ENCODE measurements at regions not wholly inside any gene's neighbourhood (a gene's known extent, or its start where the extent isn't known, plus 50 kb on each side); places are given as distances from the start of the nearest gene placed in this dataset.

DNA sequence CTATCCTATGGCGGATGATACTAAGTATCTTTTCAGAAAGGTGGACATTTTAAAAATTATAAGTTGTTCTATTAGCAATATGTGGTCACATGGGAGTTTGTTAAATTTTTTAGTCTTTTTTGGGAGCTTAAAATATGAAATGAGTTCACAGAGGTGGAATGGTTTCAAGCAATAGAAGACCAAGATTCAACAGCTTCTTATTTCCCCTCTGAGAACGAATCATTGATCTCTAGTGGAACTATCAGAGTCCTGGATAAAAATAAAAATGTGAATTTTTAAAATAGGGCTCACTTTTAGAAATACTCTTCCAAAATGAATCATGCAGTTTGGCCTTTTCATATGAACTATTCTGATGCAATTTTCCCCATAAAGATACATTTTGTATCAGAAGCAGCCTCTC lies 467.7 kb upstream of the KLF6 start:
- no peaks in the 10 kb centered on the region for H3K4me1 ChIP-seq
- no peaks in the 10 kb centered on the region for H3K9me3 ChIP-seq
- 94% methylated on average over 2 of the region's 2 CpGs for WGBS
- TF ChIP-seq POLR2A (IDR thresholded peaks at IDR 0.05), result no peak
- TF ChIP-seq EP300 (IDR thresholded peaks at IDR 0.05), result no peak
- no peak for TF ChIP-seq POLR2AphosphoS5 (IDR thresholded peaks at IDR 0.05)
- TF ChIP-seq, protein P1, sequence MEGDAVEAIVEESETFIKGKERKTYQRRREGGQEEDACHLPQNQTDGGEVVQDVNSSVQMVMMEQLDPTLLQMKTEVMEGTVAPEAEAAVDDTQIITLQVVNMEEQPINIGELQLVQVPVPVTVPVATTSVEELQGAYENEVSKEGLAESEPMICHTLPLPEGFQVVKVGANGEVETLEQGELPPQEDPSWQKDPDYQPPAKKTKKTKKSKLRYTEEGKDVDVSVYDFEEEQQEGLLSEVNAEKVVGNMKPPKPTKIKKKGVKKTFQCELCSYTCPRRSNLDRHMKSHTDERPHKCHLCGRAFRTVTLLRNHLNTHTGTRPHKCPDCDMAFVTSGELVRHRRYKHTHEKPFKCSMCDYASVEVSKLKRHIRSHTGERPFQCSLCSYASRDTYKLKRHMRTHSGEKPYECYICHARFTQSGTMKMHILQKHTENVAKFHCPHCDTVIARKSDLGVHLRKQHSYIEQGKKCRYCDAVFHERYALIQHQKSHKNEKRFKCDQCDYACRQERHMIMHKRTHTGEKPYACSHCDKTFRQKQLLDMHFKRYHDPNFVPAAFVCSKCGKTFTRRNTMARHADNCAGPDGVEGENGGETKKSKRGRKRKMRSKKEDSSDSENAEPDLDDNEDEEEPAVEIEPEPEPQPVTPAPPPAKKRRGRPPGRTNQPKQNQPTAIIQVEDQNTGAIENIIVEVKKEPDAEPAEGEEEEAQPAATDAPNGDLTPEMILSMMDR (IDR thresholded peaks at IDR 0.05), result no peak
- no peak for DNase-seq (ENCODE audit: low spot score in 2 of 2)
- H3K27ac ChIP-seq, result no peak overlapping the region
- no peaks in the 10 kb centered on the region for H3K36me3 ChIP-seq
- no peaks in the 10 kb centered on the region for H3K27me3 ChIP-seq
- no peak overlapping the region for H3K4me3 ChIP-seq

DNA sequence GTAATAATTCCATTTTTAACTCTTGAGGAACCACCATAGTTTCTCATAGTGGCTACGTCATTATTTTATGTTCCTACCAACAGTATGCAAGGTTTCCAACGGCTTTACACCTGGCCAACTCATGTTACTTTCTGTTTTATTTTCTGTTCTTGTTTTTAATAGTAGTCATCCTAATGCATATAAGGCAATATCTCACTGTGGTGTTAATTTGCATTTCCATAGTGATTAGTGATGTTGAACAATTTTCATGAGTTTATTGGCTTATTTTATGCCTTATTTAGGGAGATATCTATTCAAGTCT lies 465.5 kb upstream of the KLF6 start:
- H3K4me3 ChIP-seq, result no peak overlapping the region
- H3K9me3 ChIP-seq, result no peaks in the 10 kb centered on the region
- no peak for DNase-seq (ENCODE audit: low spot score in 2 of 2)
- WGBS, result 90% methylated on average over 2 of the region's 2 CpGs
- H3K27ac ChIP-seq, result no peak overlapping the region
- no peaks in the 10 kb centered on the region for H3K36me3 ChIP-seq
- no peaks in the 10 kb centered on the region for H3K4me1 ChIP-seq
- H3K27me3 ChIP-seq, result no peaks in the 10 kb centered on the region
- no peak for TF ChIP-seq EP300 (IDR thresholded peaks at IDR 0.05)
- TF ChIP-seq POLR2AphosphoS5 (IDR thresholded peaks at IDR 0.05), result no peak
- TF ChIP-seq, protein P1 (IDR thresholded peaks at IDR 0.05), result no peak
- TF ChIP-seq POLR2A (IDR thresholded peaks at IDR 0.05), result no peak

DNA sequence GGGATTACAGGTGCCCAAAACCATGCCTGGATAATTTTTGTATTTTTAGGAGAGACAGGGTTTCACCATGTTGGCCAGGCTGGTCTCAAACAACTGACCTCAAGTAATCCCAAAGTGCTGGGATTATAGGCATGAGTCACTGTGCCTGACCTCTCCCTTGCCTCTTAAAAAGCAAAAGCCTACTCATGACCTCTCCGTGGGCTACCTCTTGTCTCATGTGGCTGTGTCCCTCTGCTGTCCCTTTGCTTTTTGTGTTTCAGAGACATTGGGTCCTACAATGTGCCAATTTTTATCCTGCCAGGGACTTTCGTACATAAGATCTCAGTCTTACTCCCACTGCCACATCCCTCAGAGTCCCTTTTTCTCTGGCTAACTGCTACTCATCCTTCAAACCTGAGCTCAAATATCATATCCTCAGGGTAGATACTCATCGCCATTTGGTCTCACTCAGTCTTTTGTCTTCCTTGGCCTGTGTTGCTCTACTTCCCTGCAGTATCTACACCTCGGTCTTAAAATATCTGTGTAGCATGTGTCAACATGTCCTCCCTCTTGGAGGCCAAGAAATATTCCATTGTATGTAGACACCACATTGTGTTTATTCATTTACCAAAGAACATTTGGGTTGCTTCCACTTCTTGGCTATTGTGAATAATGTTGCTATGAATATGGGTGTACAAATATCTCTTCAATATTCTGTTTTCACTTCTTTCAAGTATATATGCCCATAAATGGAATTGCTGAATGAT lies 465.0 kb upstream of the KLF6 start:
- Histone ChIP-seq H3K9me3 (no peaks in the 10 kb centered on the region), H3K4me1 (no peaks in the 10 kb centered on the region), H3K4me3 (no peak overlapping the region), H3K36me3 (no peaks in the 10 kb centered on the region), H3K27me3 (no peaks in the 10 kb centered on the region), H3K27ac (no peak overlapping the region)
- WGBS, result 74% methylated on average over 4 of the region's 4 CpGs
- no peak for TF ChIP-seq EP300 (IDR thresholded peaks at IDR 0.05)
- no peak for TF ChIP-seq POLR2AphosphoS5 (IDR thresholded peaks at IDR 0.05)
- TF ChIP-seq POLR2A (IDR thresholded peaks at IDR 0.05), result no peak
- TF ChIP-seq, protein P1 (IDR thresholded peaks at IDR 0.05), result no peak
- DNase-seq (ENCODE audit: low spot score in 2 of 2), result no peak

DNA sequence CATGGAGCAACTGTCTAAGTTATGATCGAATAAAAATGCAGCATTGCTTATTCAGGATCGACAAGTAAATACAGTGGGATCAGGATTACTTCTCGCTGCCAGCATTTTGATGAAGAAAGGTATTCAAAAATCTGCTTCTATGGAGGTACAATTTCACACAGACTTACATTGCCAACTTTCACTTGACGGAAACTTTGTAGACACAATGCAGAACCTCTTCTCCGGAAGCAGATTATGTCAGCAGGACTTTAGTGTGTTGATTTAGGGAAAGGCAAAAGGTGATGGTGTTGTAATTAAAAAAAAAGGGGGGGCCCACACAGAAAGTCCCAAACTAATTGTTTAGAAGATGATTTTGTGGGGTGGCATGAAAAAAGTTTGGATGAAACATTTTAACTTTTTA lies 462.4 kb upstream of the KLF6 start:
- no peaks in the 10 kb centered on the region for H3K27me3 ChIP-seq

DNA sequence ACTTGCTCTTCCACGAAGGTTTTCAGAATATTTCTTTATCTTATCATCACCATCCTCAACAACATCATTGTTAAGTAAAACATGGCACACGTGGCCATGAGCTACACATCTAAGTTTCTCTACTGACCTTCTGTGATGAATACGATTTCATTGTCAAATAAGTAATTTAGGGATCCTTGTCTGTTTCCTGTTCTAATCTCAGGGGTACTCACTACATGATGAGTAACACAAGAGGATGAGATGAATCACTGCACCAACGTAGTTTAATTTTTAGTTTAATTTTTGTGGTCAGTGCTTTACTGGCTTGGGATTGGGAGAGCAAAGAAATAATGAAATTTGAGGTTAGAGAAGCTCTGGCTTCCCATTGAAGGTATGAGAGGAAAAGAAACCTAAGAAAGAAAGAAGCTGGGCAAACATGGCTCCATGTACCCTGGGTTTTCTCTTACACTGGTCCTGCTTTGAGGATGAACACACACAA lies 461.9 kb upstream of the KLF6 start:
- no peak overlapping the region for H3K4me3 ChIP-seq
- peaks cover 22% of the 10 kb centered on the region for H3K4me1 ChIP-seq
- 56% methylated on average over 4 of the region's 4 CpGs for WGBS
- DNase-seq (ENCODE audit: low spot score in 2 of 2), result no peak
- TF ChIP-seq POLR2AphosphoS5 (IDR thresholded peaks at IDR 0.05), result no peak
- TF ChIP-seq, protein P1 (IDR thresholded peaks at IDR 0.05), result no peak
- no peaks in the 10 kb centered on the region for H3K36me3 ChIP-seq
- no peaks in the 10 kb centered on the region for H3K27me3 ChIP-seq
- no peak overlapping the region for H3K27ac ChIP-seq
- no peaks in the 10 kb centered on the region for H3K9me3 ChIP-seq

More for the DNA sequence above, 462.4 kb upstream of the KLF6 start:
- H3K4me1 ChIP-seq, result peaks cover 17% of the 10 kb centered on the region
- no peak overlapping the region for H3K27ac ChIP-seq
- DNase-seq (ENCODE audit: low spot score in 2 of 2), result no peak
- WGBS, result 92% methylated on average over 5 of the region's 5 CpGs
- TF ChIP-seq EP300 (IDR thresholded peaks at IDR 0.05) (no peak), POLR2A (IDR thresholded peaks at IDR 0.05) (no peak), POLR2AphosphoS5 (IDR thresholded peaks at IDR 0.05) (no peak)
- TF ChIP-seq, protein P1 (IDR thresholded peaks at IDR 0.05), result no peak
- no peaks in the 10 kb centered on the region for H3K9me3 ChIP-seq
- H3K36me3 ChIP-seq, result no peaks in the 10 kb centered on the region
- H3K4me3 ChIP-seq, result no peak overlapping the region
